ENCODE measurements at regions not wholly inside any gene's neighbourhood (a gene's known extent, or its start where the extent isn't known, plus 50 kb on each side); places are given as distances from the start of the nearest gene placed in this dataset.
"Not testable (repeated sequence)": the region's sequence is repeated elsewhere in the genome, so short reads cannot be mapped to it uniquely, and the experiment has no call there.

DNA sequence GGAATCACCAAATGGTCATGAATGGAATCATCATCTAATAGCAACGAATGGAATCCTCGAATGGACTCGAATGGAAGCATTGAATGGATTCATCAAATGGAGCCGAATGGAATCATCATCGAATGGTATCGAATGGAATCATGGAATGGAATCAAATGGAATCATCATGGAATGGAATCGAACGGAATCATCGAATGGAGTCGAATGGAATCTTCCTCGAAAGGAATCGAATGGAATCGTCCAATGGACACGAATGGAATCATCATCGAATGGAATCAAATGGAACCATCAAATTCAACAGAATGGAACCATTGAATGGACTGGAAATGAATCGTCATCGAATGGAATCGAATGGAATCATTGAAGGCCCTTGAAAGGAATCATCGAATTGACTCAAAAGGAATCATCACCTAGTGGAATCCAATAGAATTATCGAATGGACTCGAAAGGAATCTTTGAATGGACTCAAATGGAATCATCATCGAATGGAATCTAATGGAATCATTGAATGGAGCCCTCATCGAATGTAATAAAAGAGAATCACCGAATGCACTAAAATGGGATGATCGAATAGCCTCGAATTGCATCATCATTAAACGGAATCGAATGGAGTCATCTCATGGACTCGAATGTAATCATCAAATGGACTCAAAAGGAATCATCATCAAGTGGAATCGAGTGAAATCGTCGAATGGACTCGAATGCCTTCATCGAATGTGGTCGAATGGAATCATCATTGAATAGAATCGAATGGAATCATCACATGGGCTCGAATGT lies 236.7 kb downstream of the SHCBP1 start:
- peak; percentile 41 to 55 for DNase-seq (ENCODE audit: low spot score in 2 of 2)
- not testable (repeated sequence) for H3K4me3 Mint-ChIP-seq; H3K4me1 Mint-ChIP-seq; ATAC-seq (replicated peaks; ENCODE audit: extremely low read depth, poor library complexity, severe bottlenecking); H3K27ac Mint-ChIP-seq (ENCODE audit: low read depth); H3K27me3 Mint-ChIP-seq; H3K36me3 Mint-ChIP-seq (ENCODE audit: insufficient read depth)
- H3K9me3 Mint-ChIP-seq: peaks cover 10% of the 10 kb centered on the region

DNA sequence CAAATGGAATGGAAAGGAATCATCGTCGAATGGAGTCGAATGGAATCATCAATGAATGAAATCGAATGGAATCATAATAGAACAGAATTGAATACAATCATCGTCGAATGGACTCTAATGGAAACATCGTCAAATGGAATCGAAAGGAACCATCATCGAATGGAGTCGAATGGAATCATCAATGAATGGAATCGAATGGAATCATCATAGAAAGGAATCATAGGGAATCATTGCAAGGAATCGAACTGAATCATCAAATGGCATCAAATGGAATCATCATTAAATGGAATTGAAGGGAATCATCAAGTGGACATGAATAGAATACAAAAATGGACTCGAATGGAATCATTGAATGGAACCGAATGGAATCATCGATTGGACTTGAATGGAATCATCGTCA lies 237.6 kb downstream of the SHCBP1 start:
- H3K4me1 Mint-ChIP-seq; H3K4me3 Mint-ChIP-seq; H3K36me3 Mint-ChIP-seq (ENCODE audit: insufficient read depth); DNase-seq (ENCODE audit: low spot score in 2 of 2); ATAC-seq (replicated peaks; ENCODE audit: extremely low read depth, poor library complexity, severe bottlenecking); H3K27ac Mint-ChIP-seq (ENCODE audit: low read depth); H3K27me3 Mint-ChIP-seq: not testable (repeated sequence)
- H3K9me3 Mint-ChIP-seq: peaks cover 10% of the 10 kb centered on the region

DNA sequence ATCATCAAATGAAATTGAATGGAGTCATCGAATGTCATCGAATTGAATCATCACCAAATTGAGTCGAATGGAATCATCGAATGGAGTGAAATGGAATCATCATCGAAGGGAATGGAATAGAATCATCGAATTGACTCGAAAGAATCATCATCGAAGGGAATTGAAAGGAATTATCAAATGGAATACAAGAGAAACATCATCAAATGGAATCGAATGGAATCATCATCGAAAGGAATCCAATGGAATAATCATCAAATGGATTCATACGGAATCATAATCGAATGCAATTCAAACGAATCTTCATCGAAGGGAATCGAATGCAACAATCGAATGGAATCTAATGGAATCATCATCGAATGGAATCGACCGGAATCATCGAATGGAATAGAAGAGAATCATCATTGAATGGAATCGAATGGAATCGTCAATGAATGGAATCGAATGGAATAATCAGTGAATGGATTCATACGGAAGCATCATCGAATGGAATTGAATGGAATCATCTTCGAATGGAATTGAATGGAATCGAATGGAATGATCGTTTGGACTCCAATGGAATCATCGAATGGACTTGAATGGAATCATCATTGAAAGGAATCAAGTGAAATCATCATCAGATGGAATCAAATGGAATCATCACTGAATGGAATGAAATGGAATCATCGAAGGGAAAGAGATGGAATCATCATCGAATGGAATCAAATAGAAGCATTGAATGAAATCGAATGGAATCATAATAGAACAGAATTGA lies 238.2 kb downstream of the SHCBP1 start:
- H3K4me1 Mint-ChIP-seq; H3K36me3 Mint-ChIP-seq (ENCODE audit: insufficient read depth); H3K9me3 Mint-ChIP-seq; H3K27ac Mint-ChIP-seq (ENCODE audit: low read depth); DNase-seq (ENCODE audit: low spot score in 2 of 2); H3K27me3 Mint-ChIP-seq; H3K4me3 Mint-ChIP-seq; ATAC-seq (replicated peaks; ENCODE audit: extremely low read depth, poor library complexity, severe bottlenecking): not testable (repeated sequence)

DNA sequence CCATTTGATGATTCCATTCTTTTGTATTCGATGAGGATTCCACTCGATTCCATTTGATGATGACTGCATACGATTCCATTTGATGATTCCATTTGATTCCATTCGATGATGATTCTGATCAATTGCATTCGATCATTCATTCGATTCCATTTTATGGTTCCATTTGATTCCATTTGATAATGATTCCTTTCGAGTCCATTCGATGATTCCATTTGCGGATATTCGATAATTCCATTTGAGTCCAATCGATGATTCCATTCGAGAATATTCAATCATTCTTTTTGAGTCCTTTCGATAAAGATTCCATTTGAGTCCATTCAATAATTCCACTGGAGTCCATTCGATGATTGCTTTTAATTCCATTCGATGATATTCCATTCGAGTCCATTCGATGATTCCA lies 239.1 kb downstream of the SHCBP1 start:
- H3K36me3 Mint-ChIP-seq (ENCODE audit: insufficient read depth); ATAC-seq (replicated peaks; ENCODE audit: extremely low read depth, poor library complexity, severe bottlenecking); DNase-seq (ENCODE audit: low spot score in 2 of 2); H3K4me3 Mint-ChIP-seq; H3K9me3 Mint-ChIP-seq; H3K27ac Mint-ChIP-seq (ENCODE audit: low read depth); H3K27me3 Mint-ChIP-seq; H3K4me1 Mint-ChIP-seq: not testable (repeated sequence)

DNA sequence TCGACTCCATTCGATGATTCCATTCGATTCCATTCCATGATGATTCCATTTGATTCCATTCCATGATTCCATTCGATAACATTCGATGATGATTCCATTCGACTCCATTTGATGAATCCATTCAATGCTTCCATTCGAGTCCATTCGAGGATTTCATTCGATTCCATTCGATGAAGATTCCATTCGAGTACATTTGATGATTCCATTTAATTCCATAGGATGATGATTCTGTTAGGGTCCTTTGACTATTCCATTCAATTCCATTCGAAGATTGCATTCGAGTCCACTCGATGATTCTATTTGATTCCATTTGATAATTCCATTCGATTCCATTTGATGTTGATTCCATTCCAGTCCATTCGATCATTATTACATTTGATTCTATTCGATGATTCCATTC lies 239.8 kb downstream of the SHCBP1 start:
- H3K27ac Mint-ChIP-seq (ENCODE audit: low read depth); H3K9me3 Mint-ChIP-seq; H3K4me1 Mint-ChIP-seq; H3K4me3 Mint-ChIP-seq; ATAC-seq (replicated peaks; ENCODE audit: extremely low read depth, poor library complexity, severe bottlenecking); H3K36me3 Mint-ChIP-seq (ENCODE audit: insufficient read depth); DNase-seq (ENCODE audit: low spot score in 2 of 2); H3K27me3 Mint-ChIP-seq: not testable (repeated sequence)

Measured in central memory CD8-positive, alpha-beta T cell (primary cell).